Muscle of leg (tissue), 3 donors: ENCODE measurements at regions not wholly inside any gene's neighbourhood (a gene's known extent, or its start where the extent isn't known, plus 50 kb on each side); places are given as distances from the start of the nearest gene placed in this dataset.
"Not testable (repeated sequence)": the region's sequence is repeated elsewhere in the genome, so short reads cannot be mapped to it uniquely, and the experiment has no call there.

Experiments
- DNase-seq: peaks from one replicate; pipeline ENCODE4 v3.0.0; 2013
- H3K27ac ChIP-seq: one replicate; pipeline ENCODE4 v1.5.1; 2013; ENCODE audit warnings: mild to moderate bottlenecking, low read length, control low read depth
- H3K27me3 ChIP-seq: one replicate; pipeline ENCODE4 v1.6.1; 2013; ENCODE audit warnings: low read length; ENCODE audit not compliant: control insufficient read depth, insufficient read depth
- H3K36me3 ChIP-seq: one replicate; pipeline ENCODE4 v1.6.1; 2013; ENCODE audit warnings: low read length; ENCODE audit not compliant: control insufficient read depth, insufficient read depth
- H3K4me1 ChIP-seq: one replicate; pipeline ENCODE4 v1.6.1; 2013; ENCODE audit warnings: low read length; ENCODE audit not compliant: control insufficient read depth, insufficient read depth
- H3K4me3 ChIP-seq: one replicate; pipeline ENCODE4 v1.5.1; 2013; ENCODE audit warnings: low read length, control low read depth
- H3K9me3 ChIP-seq: replicated peaks from 2 replicates; pipeline ENCODE4 v1.6.1; 2013; ENCODE audit warnings: low read depth, low read length; ENCODE audit not compliant: control insufficient read depth
- WGBS: methylation state at CpG from one replicate; pipeline ENCODE4 v1.1.5; 2013; ENCODE audit warnings: missing lambda C conversion rate; ENCODE audit not compliant: insufficient coverage; 5-methylcytosine and 5-hydroxymethylcytosine counted together

- H3K27ac ChIP-seq: no peak overlapping the region
- H3K4me1 ChIP-seq: no peaks in the 10 kb centered on the region
- no peaks in the 10 kb centered on the region for H3K36me3 ChIP-seq
- H3K9me3 ChIP-seq: peaks cover 7% of the 10 kb centered on the region
- no peak overlapping the region for H3K4me3 ChIP-seq
- H3K27me3 ChIP-seq: no peaks in the 10 kb centered on the region
- WGBS: 89% methylated on average over 3 of the region's 4 CpGs
- no peak for DNase-seq
Measured at GRCh38 chr6:66264376-66264775, 557.4 kb upstream of the EYS start.

DNA sequence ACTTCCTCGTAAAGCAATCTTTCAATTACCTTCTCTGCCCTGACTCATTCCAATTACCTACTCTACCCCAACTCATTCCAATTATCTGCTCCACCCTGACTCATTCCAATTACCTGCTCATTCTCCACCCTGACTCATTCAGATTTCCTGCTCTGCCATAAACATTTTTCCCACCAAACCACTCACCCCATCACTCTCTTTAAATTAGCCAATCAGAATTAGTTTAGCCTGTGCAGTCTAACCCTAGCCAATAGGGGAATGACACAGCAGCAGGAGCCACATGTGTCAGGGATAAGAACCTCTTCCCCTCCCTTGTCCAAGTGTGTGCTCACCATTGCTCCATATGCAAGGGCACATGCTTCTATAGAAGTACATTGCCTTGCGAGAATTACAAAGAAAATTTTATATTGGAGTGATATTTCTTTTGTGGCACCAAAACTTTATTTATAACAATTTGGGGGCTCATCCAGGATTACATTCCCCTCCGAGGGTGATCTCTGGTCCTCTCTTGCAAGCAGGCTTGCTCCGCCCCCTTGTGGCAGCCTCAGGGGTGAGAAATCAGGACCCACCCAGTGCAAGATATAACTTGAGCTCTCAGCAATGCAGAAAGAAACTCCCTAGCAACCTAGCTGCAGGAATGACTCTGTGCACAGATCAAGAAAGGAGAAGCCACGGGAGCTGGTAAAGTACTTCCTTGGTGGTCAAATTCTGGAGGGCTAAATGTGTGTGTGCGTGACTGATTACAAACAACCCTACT lies 551.9 kb upstream of the EYS start:
- H3K27me3 ChIP-seq, H3K4me1 ChIP-seq, H3K27ac ChIP-seq, H3K4me3 ChIP-seq, H3K36me3 ChIP-seq, DNase-seq: not testable (repeated sequence)
- peaks cover 19% of the 10 kb centered on the region for H3K9me3 ChIP-seq
- WGBS: 80% methylated on average over 3 of the region's 6 CpGs

DNA sequence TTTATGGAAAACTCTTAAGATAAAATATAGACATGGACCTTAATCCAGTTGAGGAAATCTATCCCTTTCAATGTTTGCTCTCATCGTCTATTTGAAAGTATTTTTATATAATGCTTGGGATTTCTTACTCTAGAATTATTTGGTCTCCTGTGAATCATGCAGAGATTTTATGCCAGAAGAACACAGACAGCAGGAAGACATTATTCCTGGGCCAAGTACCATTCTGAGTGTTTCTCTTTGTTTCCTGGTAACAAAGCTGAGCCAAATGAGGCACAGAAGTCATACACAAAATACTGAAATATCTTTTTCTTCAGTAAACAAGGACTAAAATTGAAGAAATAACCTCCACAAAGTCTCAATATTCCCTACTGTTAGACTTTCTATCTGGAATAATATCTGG lies 538.2 kb upstream of the EYS start:
- Histone ChIP-seq H3K27ac (no peak overlapping the region), H3K4me1 (no peaks in the 10 kb centered on the region), H3K9me3 (peaks cover 2% of the 10 kb centered on the region), H3K4me3 (no peak overlapping the region), H3K36me3 (no peaks in the 10 kb centered on the region), H3K27me3 (no peaks in the 10 kb centered on the region)
- no CpG with 5 or more reads among the region's 1 CpG for WGBS
- peak; percentile 85 for DNase-seq

DNA sequence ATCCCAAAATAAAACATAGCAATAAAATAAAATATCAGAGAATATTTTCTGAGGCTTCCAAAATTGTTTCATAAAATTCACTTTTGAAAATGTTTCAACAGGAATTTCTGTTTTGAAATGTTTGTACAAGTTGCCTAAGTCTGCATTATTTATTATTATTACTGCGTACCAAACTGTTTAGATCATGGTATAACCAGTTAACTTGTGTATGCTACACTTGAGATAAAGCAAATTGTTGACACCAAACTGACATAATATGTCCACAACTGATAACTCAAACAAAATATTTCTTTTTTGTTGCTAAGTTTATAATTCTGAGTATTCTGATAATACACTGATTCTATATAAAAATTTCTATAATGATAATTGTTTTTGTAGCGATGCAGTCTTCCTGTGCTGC lies 531.8 kb upstream of the EYS start:
- H3K36me3 ChIP-seq: no peaks in the 10 kb centered on the region
- no peaks in the 10 kb centered on the region for H3K4me1 ChIP-seq
- no CpG with 5 or more reads among the region's 2 CpGs for WGBS
- no peak overlapping the region for H3K4me3 ChIP-seq
- no peak overlapping the region for H3K27ac ChIP-seq
- DNase-seq: no peak
- H3K27me3 ChIP-seq: no peaks in the 10 kb centered on the region
- H3K9me3 ChIP-seq: no peaks in the 10 kb centered on the region

GRCh38 chr6:66232890-66233289 lies 525.9 kb upstream of the EYS start:
- H3K36me3 ChIP-seq: no peaks in the 10 kb centered on the region
- H3K4me3 ChIP-seq: no peak overlapping the region
- no peaks in the 10 kb centered on the region for H3K4me1 ChIP-seq
- H3K27ac ChIP-seq: no peak overlapping the region
- no CpG with 5 or more reads among the region's 2 CpGs for WGBS
- no peaks in the 10 kb centered on the region for H3K27me3 ChIP-seq
- DNase-seq: no peak
- no peaks in the 10 kb centered on the region for H3K9me3 ChIP-seq

- H3K4me3 ChIP-seq: no peak overlapping the region
- no peak overlapping the region for H3K27ac ChIP-seq
- no peaks in the 10 kb centered on the region for H3K36me3 ChIP-seq
- no CpG with 5 or more reads among the region's 3 CpGs for WGBS
- peak; percentile 6 for DNase-seq
- H3K27me3 ChIP-seq: no peaks in the 10 kb centered on the region
- H3K9me3 ChIP-seq: no peaks in the 10 kb centered on the region
- no peaks in the 10 kb centered on the region for H3K4me1 ChIP-seq
Measured at GRCh38 chr6:66230591-66230990, 523.6 kb upstream of the EYS start.

DNA sequence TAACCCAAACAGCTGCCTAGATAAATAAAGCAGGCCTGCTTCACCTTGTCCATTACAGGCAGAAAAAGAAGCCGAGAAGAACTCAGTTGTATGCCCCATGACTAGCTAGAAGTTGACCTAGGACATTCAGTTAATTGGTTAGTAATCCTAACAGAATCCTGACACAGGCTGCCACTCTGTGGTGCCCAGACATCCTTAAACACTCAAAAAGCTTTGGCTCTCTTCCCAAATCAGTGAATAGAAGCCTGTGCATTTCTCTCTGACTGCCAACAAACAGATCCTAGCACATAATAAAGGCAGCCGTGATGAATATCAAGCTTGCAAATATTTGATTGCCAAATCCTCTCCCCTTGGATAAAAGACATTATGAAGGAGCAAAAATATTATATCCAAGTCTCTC lies 519.1 kb upstream of the EYS start:
- peak; percentile 26 for DNase-seq

GRCh38 chr6:66210964-66211363 lies 503.9 kb upstream of the EYS start:
- H3K36me3 ChIP-seq: no peaks in the 10 kb centered on the region
- H3K4me3 ChIP-seq: no peak overlapping the region
- no peaks in the 10 kb centered on the region for H3K4me1 ChIP-seq
- DNase-seq: no peak
- H3K9me3 ChIP-seq: peaks cover 27% of the 10 kb centered on the region
- WGBS: 43% methylated on average over 2 of the region's 3 CpGs
- no peaks in the 10 kb centered on the region for H3K27me3 ChIP-seq
- H3K27ac ChIP-seq: no peak overlapping the region

More for the DNA sequence above, 519.1 kb upstream of the EYS start:
- Histone ChIP-seq H3K36me3 (no peaks in the 10 kb centered on the region), H3K4me1 (no peaks in the 10 kb centered on the region), H3K4me3 (no peak overlapping the region), H3K27ac (no peak overlapping the region), H3K27me3 (no peaks in the 10 kb centered on the region), H3K9me3 (no peaks in the 10 kb centered on the region)
- no CpG with 5 or more reads among the region's 2 CpGs for WGBS

DNA sequence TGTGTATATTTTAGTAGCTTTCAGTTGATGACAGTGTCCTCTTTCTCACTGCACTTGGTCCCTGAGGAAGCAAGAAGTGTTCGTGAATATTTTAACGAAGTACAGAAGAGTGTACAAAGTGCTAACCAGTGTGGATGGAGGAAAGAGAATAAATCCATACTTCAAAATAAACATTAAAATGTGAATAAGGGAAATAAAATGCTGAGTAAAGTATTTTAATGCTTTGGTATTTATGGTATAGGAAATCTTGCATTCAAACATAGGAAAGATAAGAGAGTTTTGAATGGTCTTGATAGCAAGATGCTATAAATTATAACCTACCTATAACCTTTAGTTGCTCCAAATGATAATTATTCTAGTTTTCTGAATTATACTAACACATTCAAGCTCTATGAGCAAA lies 493.4 kb upstream of the EYS start:
- no peak overlapping the region for H3K4me3 ChIP-seq
- no peak for DNase-seq
- WGBS: no CpG with 5 or more reads among the region's 2 CpGs
- H3K27me3 ChIP-seq: no peaks in the 10 kb centered on the region
- H3K4me1 ChIP-seq: no peaks in the 10 kb centered on the region
- peaks cover 14% of the 10 kb centered on the region for H3K9me3 ChIP-seq
- no peak overlapping the region for H3K27ac ChIP-seq
- H3K36me3 ChIP-seq: no peaks in the 10 kb centered on the region

DNA sequence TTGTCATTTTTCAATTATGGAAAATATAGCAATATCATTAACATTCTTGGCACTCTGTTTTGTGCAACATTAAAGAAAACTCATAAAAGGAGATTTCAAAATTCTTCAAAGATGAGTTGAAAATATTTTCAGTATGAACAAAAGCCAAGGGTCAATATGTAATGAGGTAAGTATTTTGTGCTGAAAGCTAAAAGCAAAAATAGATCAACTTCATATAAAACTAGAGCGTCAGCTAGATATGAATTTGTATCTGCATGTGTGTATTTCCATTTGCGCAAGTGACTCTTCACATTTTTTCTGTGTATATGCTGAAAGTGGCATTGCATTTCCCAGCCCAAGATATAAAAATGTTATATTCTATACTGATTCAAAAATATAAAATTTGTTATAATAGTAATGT lies 492.1 kb upstream of the EYS start:
- H3K4me1 ChIP-seq: no peaks in the 10 kb centered on the region
- DNase-seq: no peak
- no peak overlapping the region for H3K27ac ChIP-seq
- no peak overlapping the region for H3K4me3 ChIP-seq
- H3K36me3 ChIP-seq: no peaks in the 10 kb centered on the region
- WGBS: no CpG with 5 or more reads among the region's 2 CpGs
- peaks cover 14% of the 10 kb centered on the region for H3K9me3 ChIP-seq
- no peaks in the 10 kb centered on the region for H3K27me3 ChIP-seq
